ENCODE measurements at regions not wholly inside any gene's neighbourhood (a gene's known extent, or its start where the extent isn't known, plus 50 kb on each side); places are given as distances from the start of the nearest gene placed in this dataset.

DNA sequence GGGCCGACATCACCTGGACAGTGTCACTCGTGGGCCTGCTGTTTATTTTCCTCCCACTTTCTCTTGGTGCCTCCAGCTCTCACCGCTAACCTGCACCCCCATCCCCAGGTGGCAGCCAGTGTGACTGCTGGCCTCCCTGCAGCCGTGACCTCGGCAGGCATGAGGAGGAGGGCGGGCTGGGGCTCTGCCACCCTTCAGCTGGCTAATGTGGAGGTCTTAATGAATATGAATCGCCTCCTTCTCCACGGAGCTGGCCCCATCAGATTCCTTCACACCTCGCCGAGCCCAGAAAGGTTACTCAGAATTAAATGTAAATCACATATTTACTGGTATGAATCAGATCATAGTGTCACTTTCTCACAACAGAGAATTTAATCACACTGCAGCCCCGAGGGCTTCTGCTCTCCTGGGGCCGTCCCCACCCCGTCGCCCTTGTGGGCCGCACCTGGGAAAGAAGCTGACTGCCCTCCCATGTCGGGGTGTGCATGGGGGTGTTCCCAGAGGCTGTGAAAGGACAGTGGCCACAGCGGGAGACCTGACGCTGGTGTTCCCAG lies 171.1 kb upstream of the TLE3 start:
- H3K27me3 ChIP-seq (ENCODE audit: insufficient read depth, poor library complexity, severe bottlenecking), result no peaks in the 10 kb centered on the region
- no peak overlapping the region for H3K4me3 ChIP-seq (replicated peaks; ENCODE audit: insufficient read depth, low read length)
- DNase-seq (ENCODE audit: low read depth in 1 of 2, low spot score in 1 of 2), result no peak
- no peak for TF ChIP-seq GABPA (IDR thresholded peaks at IDR 0.05; ENCODE audit: low read depth)
- no peak for TF ChIP-seq SPI1 (IDR thresholded peaks at IDR 0.05; ENCODE audit: borderline replicate concordance, low read depth)
- no peak for TF ChIP-seq POLR2AphosphoS5 (IDR thresholded peaks at IDR 0.05; ENCODE audit: low read depth)
- H3K27ac ChIP-seq (replicated peaks), result no peak overlapping the region

DNA sequence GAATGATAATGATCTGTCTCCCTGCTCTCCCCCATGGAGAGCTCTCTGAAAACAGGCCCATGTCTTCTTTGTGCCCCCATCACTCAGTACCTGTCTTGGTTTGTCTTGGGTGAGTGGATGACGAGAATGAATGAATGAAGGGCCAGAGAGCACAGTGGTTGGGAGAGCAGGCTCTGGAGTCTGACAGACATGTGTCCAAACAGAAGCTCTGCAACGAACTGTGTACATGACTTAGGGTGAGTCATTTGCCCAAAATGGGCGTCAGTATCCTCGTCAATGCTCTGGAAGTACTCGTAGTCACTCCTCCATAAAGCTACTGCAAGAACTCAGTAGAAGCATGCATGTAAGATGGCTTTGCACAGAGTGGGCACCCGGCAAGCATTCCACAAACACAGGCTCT lies 170.2 kb upstream of the TLE3 start:
- TF ChIP-seq CTCF (IDR thresholded peaks at IDR 0.05; ENCODE audit: insufficient read depth, low read length) (no peak), SPI1 (IDR thresholded peaks at IDR 0.05; ENCODE audit: borderline replicate concordance, low read depth) (no peak), POLR2AphosphoS5 (IDR thresholded peaks at IDR 0.05; ENCODE audit: low read depth) (no peak), GABPA (IDR thresholded peaks at IDR 0.05; ENCODE audit: low read depth) (no peak), REST (IDR thresholded peaks at IDR 0.05; ENCODE audit: insufficient replicate concordance, low read depth) (no peak)
- DNase-seq (ENCODE audit: low read depth in 1 of 2, low spot score in 1 of 2), result no peak
- H3K27ac ChIP-seq (replicated peaks), result no peak overlapping the region
- no peak overlapping the region for H3K4me3 ChIP-seq (replicated peaks; ENCODE audit: insufficient read depth, low read length)
- H3K27me3 ChIP-seq (ENCODE audit: insufficient read depth, poor library complexity, severe bottlenecking), result no peaks in the 10 kb centered on the region

- no peak for DNase-seq (ENCODE audit: low read depth in 1 of 2, low spot score in 1 of 2)
- no peak overlapping the region for H3K4me3 ChIP-seq (replicated peaks; ENCODE audit: insufficient read depth, low read length)
- no peaks in the 10 kb centered on the region for H3K27me3 ChIP-seq (ENCODE audit: insufficient read depth, poor library complexity, severe bottlenecking)
- H3K27ac ChIP-seq (replicated peaks), result no peak overlapping the region
- TF ChIP-seq POLR2AphosphoS5 (IDR thresholded peaks at IDR 0.05; ENCODE audit: low read depth), result no peak
- no peak for TF ChIP-seq REST (IDR thresholded peaks at IDR 0.05; ENCODE audit: insufficient replicate concordance, low read depth)
- TF ChIP-seq CTCF (IDR thresholded peaks at IDR 0.05; ENCODE audit: insufficient read depth, low read length), result no peak
- no peak for TF ChIP-seq GABPA (IDR thresholded peaks at IDR 0.05; ENCODE audit: low read depth)
- TF ChIP-seq SPI1 (IDR thresholded peaks at IDR 0.05; ENCODE audit: borderline replicate concordance, low read depth), result no peak
Observed at GRCh38 chr15:70267306-70267705, 169.6 kb upstream of the TLE3 start.

DNA sequence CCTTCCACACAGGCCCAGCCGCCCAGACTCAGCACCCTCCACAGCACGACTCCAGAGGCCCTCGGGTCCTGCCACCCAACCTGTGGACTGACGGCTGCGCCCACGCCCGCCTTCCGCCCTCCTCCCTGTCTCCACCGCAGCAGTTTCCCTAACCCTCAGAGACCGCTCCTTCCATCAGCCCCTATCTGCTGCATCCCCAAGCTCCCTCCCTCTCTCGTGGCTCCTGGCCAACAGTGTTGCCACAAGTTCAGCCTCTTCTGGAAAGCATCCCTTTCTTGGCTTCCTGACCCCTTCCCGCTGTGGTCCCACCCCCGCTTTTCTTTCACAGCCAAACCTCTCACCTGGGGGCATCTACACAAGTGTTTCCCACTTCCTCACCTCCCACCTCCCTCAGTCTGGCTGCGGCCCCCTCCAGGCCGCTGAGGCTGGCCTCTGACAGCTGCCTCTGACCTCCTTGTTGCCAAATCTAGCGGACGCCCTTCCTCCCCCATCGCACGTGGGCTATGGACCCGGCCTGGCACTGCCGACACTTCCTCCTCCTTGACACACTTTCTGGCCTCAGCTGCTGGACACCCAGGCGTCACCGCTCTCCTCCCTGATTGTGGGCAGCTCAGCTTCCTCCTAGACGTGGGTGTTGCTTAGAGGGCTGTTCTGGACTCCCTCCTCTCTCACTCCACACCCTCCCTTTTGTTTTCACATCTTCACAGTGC lies 168.8 kb upstream of the TLE3 start:
- peak; percentile 94 to 97 for DNase-seq (ENCODE audit: low read depth in 1 of 2, low spot score in 1 of 2)
- Histone ChIP-seq H3K27me3 (ENCODE audit: insufficient read depth, poor library complexity, severe bottlenecking) (no peaks in the 10 kb centered on the region), H3K4me3 (replicated peaks; ENCODE audit: insufficient read depth, low read length) (no peak overlapping the region), H3K27ac (replicated peaks) (peak overlapping the region; percentile 35)
- TF ChIP-seq GABPA (IDR thresholded peaks at IDR 0.05; ENCODE audit: low read depth) (no peak), POLR2AphosphoS5 (IDR thresholded peaks at IDR 0.05; ENCODE audit: low read depth) (peak; percentile 98), SPI1 (IDR thresholded peaks at IDR 0.05; ENCODE audit: borderline replicate concordance, low read depth) (peak; percentile 92), CTCF (IDR thresholded peaks at IDR 0.05; ENCODE audit: insufficient read depth, low read length) (no peak)
